ENCODE measurements at regions not wholly inside any gene's neighbourhood (a gene's known extent, or its start where the extent isn't known, plus 50 kb on each side); places are given as distances from the start of the nearest gene placed in this dataset.

GRCh38 chr19:31983647-31984046, 361.8 kb upstream of the ZNF507 start:
- Histone ChIP-seq H3K27me3 (ENCODE audit: insufficient read depth, poor library complexity, severe bottlenecking) (no peaks in the 10 kb centered on the region), H3K27ac (replicated peaks) (no peak overlapping the region), H3K4me3 (replicated peaks; ENCODE audit: insufficient read depth, low read length) (no peak overlapping the region)
- no peak for DNase-seq (ENCODE audit: low read depth in 1 of 2, low spot score in 1 of 2)
- no peak for TF ChIP-seq CTCF (IDR thresholded peaks at IDR 0.05; ENCODE audit: insufficient read depth, low read length)
- no peak for TF ChIP-seq GABPA (IDR thresholded peaks at IDR 0.05; ENCODE audit: low read depth)
- no peak for TF ChIP-seq POLR2AphosphoS5 (IDR thresholded peaks at IDR 0.05; ENCODE audit: low read depth)
- TF ChIP-seq SPI1 (IDR thresholded peaks at IDR 0.05; ENCODE audit: borderline replicate concordance, low read depth): no peak
- TF ChIP-seq REST (IDR thresholded peaks at IDR 0.05; ENCODE audit: insufficient replicate concordance, low read depth): no peak

DNA sequence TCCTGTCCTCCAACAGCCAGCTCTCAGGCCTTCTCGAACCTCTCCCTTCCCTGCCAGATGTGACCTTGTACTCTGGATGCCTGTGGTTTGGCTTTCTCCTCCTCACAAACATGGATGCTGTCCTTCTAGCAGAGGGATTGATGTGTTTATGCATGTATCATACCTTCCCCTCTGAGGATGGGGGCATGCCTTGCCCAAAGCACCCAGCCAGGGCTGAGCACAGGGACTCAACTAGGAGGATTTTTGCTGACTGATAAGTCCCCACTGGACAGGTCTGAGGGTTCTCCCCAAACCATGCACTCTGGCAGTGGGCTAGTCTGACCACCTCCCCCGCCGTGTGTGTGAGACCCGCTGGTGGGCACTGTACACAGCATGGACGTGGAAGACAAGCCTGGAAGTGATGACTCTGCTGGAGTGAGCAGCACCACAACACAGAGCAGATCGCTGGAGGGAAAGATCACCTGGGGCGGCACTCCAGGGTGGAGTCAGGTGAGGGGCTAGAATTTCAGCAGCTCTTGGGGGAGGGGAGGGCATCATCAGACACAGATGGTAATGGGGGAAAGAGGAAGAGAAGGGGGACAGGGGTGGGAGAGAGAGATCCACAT, 360.3 kb upstream of the ZNF507 start:
- Histone ChIP-seq H3K27me3 (ENCODE audit: insufficient read depth, poor library complexity, severe bottlenecking) (no peaks in the 10 kb centered on the region), H3K4me3 (replicated peaks; ENCODE audit: insufficient read depth, low read length) (no peak overlapping the region), H3K27ac (replicated peaks) (no peak overlapping the region)
- DNase-seq (ENCODE audit: low read depth in 1 of 2, low spot score in 1 of 2): no peak
- TF ChIP-seq REST (IDR thresholded peaks at IDR 0.05; ENCODE audit: insufficient replicate concordance, low read depth) (no peak), POLR2AphosphoS5 (IDR thresholded peaks at IDR 0.05; ENCODE audit: low read depth) (no peak), SPI1 (IDR thresholded peaks at IDR 0.05; ENCODE audit: borderline replicate concordance, low read depth) (no peak), CTCF (IDR thresholded peaks at IDR 0.05; ENCODE audit: insufficient read depth, low read length) (no peak), GABPA (IDR thresholded peaks at IDR 0.05; ENCODE audit: low read depth) (no peak)

GRCh38 chr19:31986951-31987350, 358.5 kb upstream of the ZNF507 start:
- no peaks in the 10 kb centered on the region for H3K27me3 ChIP-seq (ENCODE audit: insufficient read depth, poor library complexity, severe bottlenecking)
- TF ChIP-seq SPI1 (IDR thresholded peaks at IDR 0.05; ENCODE audit: borderline replicate concordance, low read depth): no peak
- no peak for TF ChIP-seq POLR2AphosphoS5 (IDR thresholded peaks at IDR 0.05; ENCODE audit: low read depth)
- no peak for TF ChIP-seq REST (IDR thresholded peaks at IDR 0.05; ENCODE audit: insufficient replicate concordance, low read depth)
- no peak for TF ChIP-seq GABPA (IDR thresholded peaks at IDR 0.05; ENCODE audit: low read depth)
- TF ChIP-seq CTCF (IDR thresholded peaks at IDR 0.05; ENCODE audit: insufficient read depth, low read length): no peak
- no peak overlapping the region for H3K4me3 ChIP-seq (replicated peaks; ENCODE audit: insufficient read depth, low read length)
- H3K27ac ChIP-seq (replicated peaks): no peak overlapping the region
- DNase-seq (ENCODE audit: low read depth in 1 of 2, low spot score in 1 of 2): no peak

Data from HL-60 (cell line).